ENCODE measurements at regions not wholly inside any gene's neighbourhood (a gene's known extent, or its start where the extent isn't known, plus 50 kb on each side); places are given as distances from the start of the nearest gene placed in this dataset.

GRCh38 chr13:90099847-90100246, 1247.6 kb upstream of the MIR17HG start:
- Histone ChIP-seq H3K4me1 (no peaks in the 10 kb centered on the region), H3K9me3 (ENCODE audit: low read depth) (no peaks in the 10 kb centered on the region), H3K27me3 (no peaks in the 10 kb centered on the region), H3K79me2 (ENCODE audit: low read depth) (no peaks in the 10 kb centered on the region), H3K4me3 (no peak overlapping the region), H4K20me1 (ENCODE audit: low read depth) (no peaks in the 10 kb centered on the region), H3K36me3 (no peaks in the 10 kb centered on the region), H3K4me2 (no peak overlapping the region), H3K9ac (no peak overlapping the region), H3K27ac (no peak overlapping the region), H2AFZ (replicated peaks) (no peak overlapping the region), H3F3A (ENCODE audit: low read depth) (no peaks in the 10 kb centered on the region)
- H3K4me3 Mint-ChIP-seq, result no peak overlapping the region
- DNase-seq (ENCODE audit: low spot score), result no peak
- peaks cover 4% of the 10 kb centered on the region for H3K9me3 Mint-ChIP-seq
- H3K4me1 Mint-ChIP-seq, result no peaks in the 10 kb centered on the region
- H3K36me3 Mint-ChIP-seq, result no peaks in the 10 kb centered on the region
- H3K27ac Mint-ChIP-seq, result no peak overlapping the region
- no peak for TF ChIP-seq EZH2phosphoT487 (IDR thresholded peaks at IDR 0.05)
- TF ChIP-seq, protein P1, sequence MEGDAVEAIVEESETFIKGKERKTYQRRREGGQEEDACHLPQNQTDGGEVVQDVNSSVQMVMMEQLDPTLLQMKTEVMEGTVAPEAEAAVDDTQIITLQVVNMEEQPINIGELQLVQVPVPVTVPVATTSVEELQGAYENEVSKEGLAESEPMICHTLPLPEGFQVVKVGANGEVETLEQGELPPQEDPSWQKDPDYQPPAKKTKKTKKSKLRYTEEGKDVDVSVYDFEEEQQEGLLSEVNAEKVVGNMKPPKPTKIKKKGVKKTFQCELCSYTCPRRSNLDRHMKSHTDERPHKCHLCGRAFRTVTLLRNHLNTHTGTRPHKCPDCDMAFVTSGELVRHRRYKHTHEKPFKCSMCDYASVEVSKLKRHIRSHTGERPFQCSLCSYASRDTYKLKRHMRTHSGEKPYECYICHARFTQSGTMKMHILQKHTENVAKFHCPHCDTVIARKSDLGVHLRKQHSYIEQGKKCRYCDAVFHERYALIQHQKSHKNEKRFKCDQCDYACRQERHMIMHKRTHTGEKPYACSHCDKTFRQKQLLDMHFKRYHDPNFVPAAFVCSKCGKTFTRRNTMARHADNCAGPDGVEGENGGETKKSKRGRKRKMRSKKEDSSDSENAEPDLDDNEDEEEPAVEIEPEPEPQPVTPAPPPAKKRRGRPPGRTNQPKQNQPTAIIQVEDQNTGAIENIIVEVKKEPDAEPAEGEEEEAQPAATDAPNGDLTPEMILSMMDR (IDR thresholded peaks at IDR 0.05), result no peak
- no peak for TF ChIP-seq EZH2 (IDR thresholded peaks at IDR 0.05)
- no peaks in the 10 kb centered on the region for H3K27me3 Mint-ChIP-seq (ENCODE audit: insufficient read depth, low read depth)

DNA sequence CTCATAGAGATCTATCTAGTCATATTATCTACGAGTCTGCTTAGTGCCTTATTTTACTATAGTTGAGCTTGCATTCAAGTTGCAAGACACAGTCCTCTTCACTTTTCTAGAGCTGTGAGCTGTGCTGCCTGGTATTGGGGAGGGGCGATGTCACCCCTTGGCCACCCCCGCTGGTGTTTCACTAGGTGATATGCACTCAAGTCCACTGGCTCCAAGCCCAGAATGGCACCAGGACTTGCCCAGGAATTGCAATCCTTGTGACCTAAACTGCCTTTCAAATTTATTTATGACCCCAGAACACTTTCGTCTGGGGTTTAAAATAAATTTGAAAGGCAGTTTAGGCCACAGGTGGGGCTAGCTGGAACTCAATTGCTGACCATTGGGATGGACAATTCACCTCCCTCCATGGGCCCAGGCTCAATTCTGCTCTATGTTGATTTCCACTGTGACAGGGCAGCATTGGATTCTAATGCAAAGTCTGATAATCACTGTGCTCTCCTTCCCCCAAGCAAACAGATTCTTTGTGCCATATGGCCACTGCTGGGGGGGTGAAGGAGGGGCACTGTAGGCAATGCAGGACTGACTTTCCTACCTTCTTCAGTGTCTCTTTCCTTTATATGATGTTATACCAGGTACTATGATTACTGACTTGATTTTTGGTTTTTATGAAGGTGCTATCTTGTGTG, 1244.2 kb upstream of the MIR17HG start:
- no peak overlapping the region for H3K4me3 Mint-ChIP-seq
- peaks cover 3% of the 10 kb centered on the region for H3K4me1 Mint-ChIP-seq
- no peaks in the 10 kb centered on the region for H4K20me1 ChIP-seq (ENCODE audit: low read depth)
- no peaks in the 10 kb centered on the region for H3K9me3 ChIP-seq (ENCODE audit: low read depth)
- H3K4me3 ChIP-seq, result no peak overlapping the region
- H3K27ac ChIP-seq, result no peak overlapping the region
- no peak overlapping the region for H3K9ac ChIP-seq
- H3F3A ChIP-seq (ENCODE audit: low read depth), result no peaks in the 10 kb centered on the region
- no peak for TF ChIP-seq EZH2 (IDR thresholded peaks at IDR 0.05)
- TF ChIP-seq, protein P1 (IDR thresholded peaks at IDR 0.05), result no peak
- TF ChIP-seq EZH2phosphoT487 (IDR thresholded peaks at IDR 0.05), result no peak
- no peaks in the 10 kb centered on the region for H3K79me2 ChIP-seq (ENCODE audit: low read depth)
- no peaks in the 10 kb centered on the region for H3K27me3 Mint-ChIP-seq (ENCODE audit: insufficient read depth, low read depth)
- no peak overlapping the region for H3K27ac Mint-ChIP-seq
- no peaks in the 10 kb centered on the region for H3K27me3 ChIP-seq
- H3K4me1 ChIP-seq, result no peaks in the 10 kb centered on the region
- no peaks in the 10 kb centered on the region for H3K36me3 ChIP-seq
- no peaks in the 10 kb centered on the region for H3K36me3 Mint-ChIP-seq
- peaks cover 5% of the 10 kb centered on the region for H3K9me3 Mint-ChIP-seq
- DNase-seq (ENCODE audit: low spot score), result no peak
- H3K4me2 ChIP-seq, result no peak overlapping the region
- no peak overlapping the region for H2AFZ ChIP-seq (replicated peaks)

DNA sequence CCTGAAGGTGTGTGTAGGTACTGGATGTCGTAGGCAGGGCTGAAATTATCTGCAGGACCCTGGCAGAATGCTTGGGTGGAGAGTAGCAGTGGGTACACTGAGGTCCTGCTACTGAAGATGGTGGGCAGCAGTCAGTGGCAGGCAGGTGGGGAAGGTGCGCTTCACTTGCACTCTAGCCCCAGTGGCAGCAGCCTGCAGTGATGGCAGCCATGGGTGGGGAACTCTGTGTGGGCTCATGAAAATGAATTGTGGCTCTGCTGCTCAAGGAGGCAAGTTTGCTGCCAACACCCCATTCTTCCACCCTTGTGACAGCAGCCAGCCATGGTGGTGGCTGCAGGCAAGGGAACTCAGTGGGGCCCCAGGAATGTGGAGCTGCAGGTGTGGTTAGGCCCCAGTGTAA, 1242.7 kb upstream of the MIR17HG start:
- Mint-ChIP-seq H3K4me1 (peaks cover 3% of the 10 kb centered on the region), H3K9me3 (peaks cover 8% of the 10 kb centered on the region)

More for the DNA sequence above, 1242.7 kb upstream of the MIR17HG start:
- H3K27ac Mint-ChIP-seq, result no peak overlapping the region
- Histone ChIP-seq H3K4me1 (no peaks in the 10 kb centered on the region), H3K9me3 (ENCODE audit: low read depth) (no peaks in the 10 kb centered on the region), H3K36me3 (no peaks in the 10 kb centered on the region), H2AFZ (replicated peaks) (no peak overlapping the region), H3F3A (ENCODE audit: low read depth) (no peaks in the 10 kb centered on the region), H3K4me3 (no peak overlapping the region), H4K20me1 (ENCODE audit: low read depth) (no peaks in the 10 kb centered on the region), H3K9ac (no peak overlapping the region), H3K79me2 (ENCODE audit: low read depth) (no peaks in the 10 kb centered on the region), H3K4me2 (no peak overlapping the region), H3K27ac (no peak overlapping the region), H3K27me3 (no peaks in the 10 kb centered on the region)
- no peak for DNase-seq (ENCODE audit: low spot score)
- no peak for TF ChIP-seq EZH2phosphoT487 (IDR thresholded peaks at IDR 0.05)
- TF ChIP-seq, protein P1 (IDR thresholded peaks at IDR 0.05), result no peak
- no peaks in the 10 kb centered on the region for H3K36me3 Mint-ChIP-seq
- H3K4me3 Mint-ChIP-seq, result no peak overlapping the region
- no peaks in the 10 kb centered on the region for H3K27me3 Mint-ChIP-seq (ENCODE audit: insufficient read depth, low read depth)

Measured in neural progenitor cell (in vitro differentiated cells).